ENCODE measurements at regions not wholly inside any gene's neighbourhood (a gene's known extent, or its start where the extent isn't known, plus 50 kb on each side); places are given as distances from the start of the nearest gene placed in this dataset.

DNA sequence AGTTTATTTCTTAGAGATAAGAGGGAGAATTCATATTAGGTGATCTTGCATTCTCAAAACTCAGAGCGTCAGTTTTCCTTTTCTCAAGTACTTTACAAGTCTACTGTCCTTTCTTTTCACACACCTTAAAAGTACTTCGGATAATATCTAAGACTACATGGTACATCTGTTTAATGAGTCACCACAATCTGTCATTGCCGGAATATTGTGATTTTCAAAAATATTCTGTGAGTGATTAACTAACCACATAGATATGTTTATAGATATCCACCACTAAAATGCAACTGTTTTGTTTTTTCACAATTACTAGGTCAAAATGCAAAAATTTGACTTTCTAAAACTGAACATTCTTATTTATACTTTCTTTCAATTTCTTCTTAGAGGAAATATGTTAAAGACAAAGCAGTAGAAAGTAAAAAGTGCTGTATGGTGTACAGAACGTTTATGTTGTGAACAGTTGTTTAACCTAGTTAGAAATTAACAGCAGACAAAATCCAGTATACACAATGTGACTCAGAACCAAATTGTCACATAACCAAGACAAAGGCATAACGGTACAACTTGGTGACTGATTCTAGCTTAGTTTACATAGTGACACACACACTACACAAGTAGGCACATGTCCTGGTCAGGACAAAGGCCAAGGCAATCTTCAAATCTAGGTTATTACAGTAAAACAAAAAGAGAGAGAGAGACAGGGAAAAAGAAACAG, 482.9 kb downstream of the NAF1 start:
- no peak overlapping the region for H3K4me3 ChIP-seq (ENCODE audit: low read depth, low read length)
- TF ChIP-seq, protein P1, sequence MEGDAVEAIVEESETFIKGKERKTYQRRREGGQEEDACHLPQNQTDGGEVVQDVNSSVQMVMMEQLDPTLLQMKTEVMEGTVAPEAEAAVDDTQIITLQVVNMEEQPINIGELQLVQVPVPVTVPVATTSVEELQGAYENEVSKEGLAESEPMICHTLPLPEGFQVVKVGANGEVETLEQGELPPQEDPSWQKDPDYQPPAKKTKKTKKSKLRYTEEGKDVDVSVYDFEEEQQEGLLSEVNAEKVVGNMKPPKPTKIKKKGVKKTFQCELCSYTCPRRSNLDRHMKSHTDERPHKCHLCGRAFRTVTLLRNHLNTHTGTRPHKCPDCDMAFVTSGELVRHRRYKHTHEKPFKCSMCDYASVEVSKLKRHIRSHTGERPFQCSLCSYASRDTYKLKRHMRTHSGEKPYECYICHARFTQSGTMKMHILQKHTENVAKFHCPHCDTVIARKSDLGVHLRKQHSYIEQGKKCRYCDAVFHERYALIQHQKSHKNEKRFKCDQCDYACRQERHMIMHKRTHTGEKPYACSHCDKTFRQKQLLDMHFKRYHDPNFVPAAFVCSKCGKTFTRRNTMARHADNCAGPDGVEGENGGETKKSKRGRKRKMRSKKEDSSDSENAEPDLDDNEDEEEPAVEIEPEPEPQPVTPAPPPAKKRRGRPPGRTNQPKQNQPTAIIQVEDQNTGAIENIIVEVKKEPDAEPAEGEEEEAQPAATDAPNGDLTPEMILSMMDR (IDR thresholded peaks at IDR 0.05; ENCODE audit: low read depth, low read length) = no peak
- TF ChIP-seq POLR2A (IDR thresholded peaks at IDR 0.05; ENCODE audit: extremely low read depth, insufficient read length) (no peak), MYC (IDR thresholded peaks at IDR 0.05; ENCODE audit: low read depth, low read length) (no peak)
- TF ChIP-seq, protein P2, sequence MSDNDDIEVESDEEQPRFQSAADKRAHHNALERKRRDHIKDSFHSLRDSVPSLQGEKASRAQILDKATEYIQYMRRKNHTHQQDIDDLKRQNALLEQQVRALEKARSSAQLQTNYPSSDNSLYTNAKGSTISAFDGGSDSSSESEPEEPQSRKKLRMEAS (IDR thresholded peaks at IDR 0.05; ENCODE audit: low read depth, low read length) = no peak
- DNase-seq (ENCODE audit: low read depth) = no peak

DNA sequence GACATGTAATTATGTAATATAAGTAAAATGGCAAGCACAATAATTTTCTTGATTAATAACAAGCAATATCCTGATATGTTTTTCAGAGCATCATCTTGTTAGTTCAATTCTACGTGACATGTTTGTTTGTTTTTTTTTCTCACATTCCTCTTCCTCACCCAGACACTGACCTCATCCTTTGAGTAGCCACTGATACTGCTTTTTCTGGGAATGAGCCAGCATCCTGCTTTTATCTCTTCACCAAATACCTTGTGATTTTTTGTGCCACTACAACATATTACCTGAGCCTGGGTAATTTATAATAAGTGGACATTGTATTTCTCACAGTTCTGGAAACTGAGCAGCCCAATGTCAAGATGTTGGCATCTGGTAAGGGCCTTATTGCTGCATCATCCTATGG, 484.0 kb downstream of the NAF1 start:
- DNase-seq (ENCODE audit: low read depth) = no peak
- no peak overlapping the region for H3K4me3 ChIP-seq (ENCODE audit: low read depth, low read length)
- TF ChIP-seq, protein P2 (IDR thresholded peaks at IDR 0.05; ENCODE audit: low read depth, low read length) = no peak
- no peak for TF ChIP-seq POLR2A (IDR thresholded peaks at IDR 0.05; ENCODE audit: extremely low read depth, insufficient read length)
- TF ChIP-seq MYC (IDR thresholded peaks at IDR 0.05; ENCODE audit: low read depth, low read length) = no peak
- TF ChIP-seq, protein P1 (IDR thresholded peaks at IDR 0.05; ENCODE audit: low read depth, low read length) = no peak

DNA sequence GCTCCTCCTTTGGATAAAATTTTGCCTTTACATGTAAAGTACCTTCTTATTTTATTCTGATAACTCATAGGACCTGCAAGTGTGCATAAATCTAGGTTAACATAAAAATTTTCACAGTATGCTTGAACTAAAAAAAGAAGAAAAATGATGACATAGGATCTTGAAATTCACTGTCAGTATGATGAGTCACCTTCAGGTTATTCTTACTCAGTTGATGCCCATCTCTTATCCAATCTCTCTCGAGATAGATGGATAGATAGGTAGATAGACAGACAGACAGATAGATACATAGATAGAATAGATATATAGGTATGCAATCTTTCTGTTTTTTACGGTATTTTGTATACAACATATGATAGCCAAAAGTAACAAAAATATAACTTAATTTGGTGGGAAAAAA, 485.5 kb downstream of the NAF1 start:
- DNase-seq (ENCODE audit: low read depth) = no peak
- TF ChIP-seq, protein P1 (IDR thresholded peaks at IDR 0.05; ENCODE audit: low read depth, low read length) = no peak
- TF ChIP-seq MYC (IDR thresholded peaks at IDR 0.05; ENCODE audit: low read depth, low read length) (no peak), POLR2A (IDR thresholded peaks at IDR 0.05; ENCODE audit: extremely low read depth, insufficient read length) (no peak)
- TF ChIP-seq, protein P2 (IDR thresholded peaks at IDR 0.05; ENCODE audit: low read depth, low read length) = no peak
- H3K4me3 ChIP-seq (ENCODE audit: low read depth, low read length) = no peak overlapping the region

DNA sequence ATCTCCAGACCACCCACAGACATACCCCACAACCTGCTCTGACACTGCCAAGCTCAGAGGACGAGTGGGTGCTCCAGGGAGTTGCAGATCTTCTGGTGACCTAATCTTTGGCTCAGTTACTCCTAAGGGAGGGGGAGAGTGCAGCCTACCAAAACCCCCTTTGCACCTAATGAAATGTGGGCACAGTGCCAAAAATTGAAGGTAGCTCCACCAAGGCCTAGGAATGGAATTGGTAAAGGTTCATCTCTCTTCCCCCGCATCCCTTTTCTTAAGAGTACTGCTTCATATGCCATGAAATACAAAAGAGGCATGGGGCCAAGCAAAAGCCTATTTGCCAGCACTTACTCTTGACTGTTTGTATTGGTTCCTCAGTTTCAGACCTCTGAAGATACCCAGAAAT, 491.0 kb downstream of the NAF1 start:
- no peak for TF ChIP-seq MYC (IDR thresholded peaks at IDR 0.05; ENCODE audit: low read depth, low read length)
- DNase-seq (ENCODE audit: low read depth) = no peak
- H3K4me3 ChIP-seq (ENCODE audit: low read depth, low read length) = no peak overlapping the region

DNA sequence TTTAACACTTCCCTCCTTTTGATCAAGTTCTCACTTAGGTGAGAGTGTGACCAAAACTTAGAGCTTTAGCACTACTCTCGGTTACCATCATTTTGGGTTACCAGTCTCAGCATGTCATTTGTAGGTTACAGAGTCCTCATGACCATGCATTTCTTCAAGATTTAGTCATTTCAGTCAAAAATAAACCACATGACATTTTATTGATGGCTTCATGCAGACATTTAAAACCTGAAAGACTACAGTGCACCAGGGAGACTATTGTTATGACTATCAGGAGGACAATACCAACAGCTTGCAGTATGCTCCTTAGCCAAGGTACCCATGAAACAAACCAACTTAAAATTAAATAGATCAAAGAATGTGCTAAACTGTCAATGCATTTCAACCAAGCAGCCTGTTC, 498.1 kb upstream of the FSTL5 start:
- DNase-seq (ENCODE audit: low read depth) = no peak

DNA sequence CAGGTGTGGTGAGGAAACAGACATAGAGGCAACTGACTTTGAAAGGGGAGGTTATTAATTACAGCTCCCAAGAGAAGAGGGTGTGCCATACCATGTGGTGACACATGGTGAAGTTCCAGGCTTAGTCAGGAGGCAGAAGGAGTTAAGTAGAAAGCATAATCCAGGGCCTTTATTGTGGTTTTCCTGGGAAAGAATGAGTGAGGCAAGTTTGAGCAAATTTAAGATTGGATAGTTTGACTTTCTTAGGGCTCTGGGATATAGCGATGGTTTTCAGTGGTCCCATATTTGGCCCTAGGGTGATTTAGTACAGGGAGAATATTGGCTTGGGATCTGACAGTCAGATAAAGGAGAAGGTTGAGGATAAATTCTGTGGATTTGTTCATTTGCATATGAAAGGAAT, 495.9 kb upstream of the FSTL5 start:
- TF ChIP-seq POLR2A (IDR thresholded peaks at IDR 0.05; ENCODE audit: extremely low read depth, insufficient read length) (no peak), MYC (IDR thresholded peaks at IDR 0.05; ENCODE audit: low read depth, low read length) (no peak)
- TF ChIP-seq, protein P1 (IDR thresholded peaks at IDR 0.05; ENCODE audit: low read depth, low read length) = no peak
- TF ChIP-seq, protein P2 (IDR thresholded peaks at IDR 0.05; ENCODE audit: low read depth, low read length) = no peak
- H3K4me3 ChIP-seq (ENCODE audit: low read depth, low read length) = no peak overlapping the region
- no peak for DNase-seq (ENCODE audit: low read depth)

More for the DNA sequence above, 498.1 kb upstream of the FSTL5 start:
- H3K4me3 ChIP-seq (ENCODE audit: low read depth, low read length) = no peak overlapping the region
- TF ChIP-seq, protein P2 (IDR thresholded peaks at IDR 0.05; ENCODE audit: low read depth, low read length) = no peak
- TF ChIP-seq, protein P1 (IDR thresholded peaks at IDR 0.05; ENCODE audit: low read depth, low read length) = no peak
- TF ChIP-seq MYC (IDR thresholded peaks at IDR 0.05; ENCODE audit: low read depth, low read length) (no peak), POLR2A (IDR thresholded peaks at IDR 0.05; ENCODE audit: extremely low read depth, insufficient read length) (no peak)

All from NB4 (cell line).